Spinal cord (tissue), 9 donors: ENCODE measurements at regions not wholly inside any gene's neighbourhood (a gene's known extent, or its start where the extent isn't known, plus 50 kb on each side); places are given as distances from the start of the nearest gene placed in this dataset.

Experiments
- DNase-seq, 6 donors: peaks; one replicate each; pipeline versions ENCODE4 v3.0.0 to v3.0.0-alpha.2; 2013 to 2015; ENCODE audit warnings: low spot score in 6 of 6, low read depth in 4 of 6
- H3K27ac ChIP-seq: one replicate; pipeline ENCODE4 v1.5.1; 2013; ENCODE audit warnings: low read depth, low read length, control low read depth
- H3K27me3 ChIP-seq: one replicate; pipeline ENCODE4 v1.6.1; 2013; ENCODE audit warnings: low read length; ENCODE audit not compliant: control insufficient read depth, insufficient read depth
- H3K36me3 ChIP-seq: one replicate; pipeline ENCODE4 v1.6.1; 2013; ENCODE audit warnings: low read length; ENCODE audit not compliant: control insufficient read depth, insufficient read depth
- H3K4me1 ChIP-seq: one replicate; pipeline ENCODE4 v1.6.1; 2013; ENCODE audit warnings: low read length; ENCODE audit not compliant: control insufficient read depth, insufficient read depth
- H3K4me3 ChIP-seq: one replicate; pipeline ENCODE4 v1.5.1; 2013; ENCODE audit warnings: low read depth, low read length, control low read depth
- H3K9me3 ChIP-seq: one replicate; pipeline ENCODE4 v1.6.1; 2013; ENCODE audit warnings: low read length; ENCODE audit not compliant: control insufficient read depth, insufficient read depth
- WGBS: methylation state at CpG from one replicate; pipeline ENCODE4 v1.1.5; 2013; ENCODE audit warnings: missing lambda C conversion rate; ENCODE audit not compliant: insufficient coverage; 5-methylcytosine and 5-hydroxymethylcytosine counted together
- donor health status: healthy.

GRCh38 chr1:203944651-203945404 lies 83.4 kb downstream of the SNRPE start:
- 81% methylated on average over 3 of the region's 4 CpGs for WGBS
- H3K4me1 ChIP-seq: no peaks in the 10 kb centered on the region
- H3K9me3 ChIP-seq: no peaks in the 10 kb centered on the region
- no peak overlapping the region for H3K4me3 ChIP-seq
- no peaks in the 10 kb centered on the region for H3K27me3 ChIP-seq
- H3K36me3 ChIP-seq: no peaks in the 10 kb centered on the region
- H3K27ac ChIP-seq: no peak overlapping the region
- no peak for DNase-seq

DNA sequence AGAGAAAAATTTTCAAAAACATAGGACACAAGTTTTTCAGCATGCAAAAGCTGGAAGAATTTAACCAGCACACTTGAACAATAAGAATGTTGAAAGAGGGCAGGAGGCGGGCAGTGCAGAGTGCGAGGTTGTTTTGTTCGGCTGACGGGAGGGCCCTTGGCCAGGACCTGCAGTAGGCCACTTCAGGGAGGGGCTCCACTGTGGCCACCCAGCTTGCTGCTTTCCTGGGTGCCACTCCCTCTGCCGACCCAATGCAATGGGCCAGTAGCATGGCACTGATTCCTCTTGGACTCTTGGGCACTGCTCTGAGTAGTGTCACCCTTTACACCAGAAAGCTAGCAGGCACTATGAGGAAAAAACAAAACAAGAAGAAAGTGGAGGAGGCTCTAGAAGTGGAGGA lies 92.9 kb downstream of the SNRPE start:
- DNase-seq: no peak
- Histone ChIP-seq H3K27ac (no peak overlapping the region), H3K27me3 (no peaks in the 10 kb centered on the region), H3K36me3 (no peaks in the 10 kb centered on the region), H3K4me3 (no peak overlapping the region), H3K9me3 (peaks cover 1% of the 10 kb centered on the region), H3K4me1 (no peaks in the 10 kb centered on the region)
- 92% methylated on average over 5 of the region's 5 CpGs for WGBS

DNA sequence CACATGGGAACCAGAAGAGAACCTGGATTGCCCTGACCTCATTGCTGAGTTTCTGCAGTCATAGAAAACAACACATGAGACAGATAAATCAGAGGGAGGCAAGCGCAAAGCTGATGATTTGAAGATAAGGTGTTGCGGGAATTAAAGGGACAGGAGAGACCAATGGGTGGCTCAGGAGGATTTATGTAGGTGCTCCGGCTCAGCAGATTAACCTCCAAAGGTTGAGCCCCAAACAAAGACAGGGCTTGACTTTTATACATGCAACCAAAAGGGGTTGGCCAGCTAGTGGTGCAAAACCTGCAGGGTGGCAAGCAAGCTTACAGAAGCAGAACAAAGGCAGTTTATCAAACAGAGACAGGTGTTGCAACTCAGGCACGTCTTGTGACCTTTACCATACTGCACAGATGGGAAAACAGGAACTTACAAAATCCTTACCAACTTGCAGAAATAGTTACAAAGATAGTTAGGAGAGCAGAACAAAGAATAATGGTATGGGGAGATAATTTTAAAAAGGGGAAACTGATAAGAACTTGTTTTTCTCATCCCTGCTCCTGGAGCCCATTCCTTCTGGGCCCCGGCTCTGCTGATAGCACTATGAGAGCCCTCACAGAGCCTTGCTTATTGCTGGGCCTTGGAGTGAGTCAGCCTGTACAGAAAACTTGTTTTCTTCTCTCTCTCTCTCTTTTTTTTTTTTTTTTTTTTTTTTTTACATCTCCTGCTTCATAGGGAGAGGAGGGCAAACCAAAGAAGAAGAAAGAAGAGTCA lies 93.6 kb downstream of the SNRPE start:
- 100% methylated on average over 1 of the region's 5 CpGs for WGBS
- no peak for DNase-seq
- no peaks in the 10 kb centered on the region for H3K27me3 ChIP-seq
- H3K36me3 ChIP-seq: no peaks in the 10 kb centered on the region
- H3K27ac ChIP-seq: no peak overlapping the region
- H3K4me1 ChIP-seq: no peaks in the 10 kb centered on the region
- H3K9me3 ChIP-seq: peaks cover 1% of the 10 kb centered on the region
- no peak overlapping the region for H3K4me3 ChIP-seq

- H3K9me3 ChIP-seq: no peaks in the 10 kb centered on the region
- DNase-seq: no peak
- no peaks in the 10 kb centered on the region for H3K4me1 ChIP-seq
Observed at GRCh38 chr1:203968761-203969160, 104.2 kb upstream of the SOX13 start.

GRCh38 chr1:203969846-203970245 lies 103.1 kb upstream of the SOX13 start:
- Histone ChIP-seq H3K27ac (no peak overlapping the region), H3K9me3 (peaks cover 1% of the 10 kb centered on the region), H3K4me3 (no peak overlapping the region), H3K4me1 (no peaks in the 10 kb centered on the region), H3K36me3 (no peaks in the 10 kb centered on the region), H3K27me3 (no peaks in the 10 kb centered on the region)
- no CpG with 5 or more reads among the region's 3 CpGs for WGBS
- no peak for DNase-seq

More at GRCh38 chr1:203968761-203969160, 104.2 kb upstream of the SOX13 start:
- Histone ChIP-seq H3K4me3 (no peak overlapping the region), H3K36me3 (no peaks in the 10 kb centered on the region), H3K27me3 (no peaks in the 10 kb centered on the region), H3K27ac (no peak overlapping the region)
- WGBS: 100% methylated on average over 1 of the region's 2 CpGs

DNA sequence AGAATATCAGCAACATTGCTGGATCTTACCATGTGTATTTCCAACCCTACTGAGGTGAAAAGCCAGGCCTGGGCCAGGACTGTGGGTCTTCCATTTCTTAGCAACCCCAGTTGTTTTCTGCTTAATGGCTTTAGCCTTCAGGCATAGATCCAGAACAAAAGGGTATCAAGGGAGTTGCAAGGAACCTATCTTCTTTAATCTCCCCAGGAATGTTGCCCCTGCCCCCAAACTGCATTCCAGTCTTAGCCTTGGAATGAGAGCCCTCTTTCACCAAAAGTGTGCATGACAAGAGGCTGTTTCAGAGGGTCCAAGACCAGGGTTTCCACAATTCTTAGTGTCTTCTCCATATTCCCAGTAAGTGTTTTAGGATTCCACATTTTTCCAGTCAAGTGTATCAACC lies 87.9 kb upstream of the SOX13 start:
- H3K4me3 ChIP-seq: no peak overlapping the region
- H3K36me3 ChIP-seq: no peaks in the 10 kb centered on the region
- H3K4me1 ChIP-seq: no peaks in the 10 kb centered on the region
- no peaks in the 10 kb centered on the region for H3K27me3 ChIP-seq
- H3K27ac ChIP-seq: no peak overlapping the region
- no peaks in the 10 kb centered on the region for H3K9me3 ChIP-seq
- DNase-seq: no peak

GRCh38 chr1:203985676-203986075 lies 87.2 kb upstream of the SOX13 start:
- H3K36me3 ChIP-seq: no peaks in the 10 kb centered on the region
- H3K27me3 ChIP-seq: no peaks in the 10 kb centered on the region
- H3K9me3 ChIP-seq: no peaks in the 10 kb centered on the region
- WGBS: no CpG with 5 or more reads among the region's 2 CpGs
- H3K4me1 ChIP-seq: no peaks in the 10 kb centered on the region
- no peak overlapping the region for H3K27ac ChIP-seq
- no peak for DNase-seq
- no peak overlapping the region for H3K4me3 ChIP-seq

DNA sequence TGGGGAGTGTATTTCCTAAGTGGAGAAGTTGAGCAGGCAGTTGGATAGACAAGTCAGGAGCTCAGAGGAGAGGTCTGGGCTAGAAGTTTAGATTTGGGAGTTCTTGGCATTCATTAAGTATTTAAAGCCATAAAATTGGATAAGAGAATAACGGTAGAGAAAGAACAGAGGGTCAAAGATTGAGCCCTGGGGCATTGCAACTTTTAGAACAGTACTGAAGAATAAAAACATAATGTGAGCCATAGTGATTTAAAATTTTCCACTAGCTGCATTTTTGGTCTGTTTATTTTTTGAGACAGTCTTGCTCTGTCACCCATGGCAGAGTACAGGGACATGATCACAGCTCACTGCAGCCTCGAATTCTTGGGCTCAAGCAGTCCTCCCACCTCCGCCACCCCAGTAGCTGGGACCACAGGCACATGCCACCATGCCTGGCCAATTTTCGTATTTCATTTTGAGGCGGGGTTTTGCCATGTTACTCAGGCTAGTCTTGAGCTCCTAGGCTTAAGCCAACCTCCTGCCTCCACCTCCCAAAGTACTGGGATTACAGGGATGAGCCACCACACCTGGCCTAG lies 85.9 kb upstream of the SOX13 start:
- no peak for DNase-seq
- Histone ChIP-seq H3K9me3 (no peaks in the 10 kb centered on the region), H3K27ac (no peak overlapping the region), H3K4me3 (no peak overlapping the region), H3K4me1 (no peaks in the 10 kb centered on the region), H3K36me3 (no peaks in the 10 kb centered on the region), H3K27me3 (no peaks in the 10 kb centered on the region)
- WGBS: 72% methylated on average over 3 of the region's 5 CpGs

DNA sequence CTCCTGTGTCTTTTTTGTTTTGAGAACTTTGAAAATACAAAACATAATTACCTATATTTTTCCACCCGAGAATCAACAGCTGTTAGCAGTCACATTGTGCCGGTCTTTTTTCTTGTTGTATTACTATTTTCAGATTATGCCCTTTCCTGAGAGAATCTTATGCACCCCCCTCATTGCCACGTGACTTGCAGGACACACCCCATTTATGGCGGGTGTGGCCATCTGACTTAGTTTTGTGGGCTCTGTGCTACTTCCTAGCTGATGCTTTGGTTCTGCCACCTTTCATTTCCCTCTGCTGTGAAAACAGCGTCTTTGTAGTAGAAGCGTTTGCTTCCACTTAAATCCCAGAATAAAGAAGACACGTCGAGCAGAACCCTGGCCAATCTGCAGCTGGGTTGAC lies 82.8 kb upstream of the SOX13 start:
- H3K36me3 ChIP-seq: no peaks in the 10 kb centered on the region
- H3K27ac ChIP-seq: no peak overlapping the region
- H3K4me3 ChIP-seq: no peak overlapping the region
- H3K9me3 ChIP-seq: no peaks in the 10 kb centered on the region
- WGBS: 86% methylated on average over 6 of the region's 8 CpGs
- no peaks in the 10 kb centered on the region for H3K27me3 ChIP-seq
- no peaks in the 10 kb centered on the region for H3K4me1 ChIP-seq
- no peak for DNase-seq

DNA sequence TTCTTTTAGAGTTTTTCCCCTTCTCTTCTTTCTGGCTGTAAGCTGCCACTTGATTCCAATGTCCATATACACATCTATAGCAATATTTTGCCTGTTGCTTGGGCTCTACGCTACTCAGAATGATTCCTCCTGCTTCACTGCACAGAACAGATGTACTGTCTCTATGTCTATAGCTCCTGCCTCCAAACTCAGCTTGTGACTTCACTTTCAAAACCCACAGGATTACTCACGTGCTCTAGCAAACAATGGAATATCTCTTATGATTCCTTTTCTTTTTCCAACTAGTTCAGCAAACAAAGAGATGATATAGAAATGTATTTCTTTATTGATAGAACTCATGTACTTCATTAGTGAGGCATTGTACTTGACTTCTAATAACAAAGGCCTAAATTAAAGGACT lies 80.5 kb upstream of the SOX13 start:
- H3K27me3 ChIP-seq: no peaks in the 10 kb centered on the region
- DNase-seq: peak in 1 of 6 donors; percentile 2
- H3K9me3 ChIP-seq: no peaks in the 10 kb centered on the region
- peaks cover 22% of the 10 kb centered on the region for H3K4me1 ChIP-seq
- no peak overlapping the region for H3K27ac ChIP-seq
- no peak overlapping the region for H3K4me3 ChIP-seq
- WGBS: 69% methylated on average over 1 of the region's 2 CpGs
- H3K36me3 ChIP-seq: no peaks in the 10 kb centered on the region
